ENCODE measurements at regions not wholly inside any gene's neighbourhood (a gene's known extent, or its start where the extent isn't known, plus 50 kb on each side); places are given as distances from the start of the nearest gene placed in this dataset.

DNA sequence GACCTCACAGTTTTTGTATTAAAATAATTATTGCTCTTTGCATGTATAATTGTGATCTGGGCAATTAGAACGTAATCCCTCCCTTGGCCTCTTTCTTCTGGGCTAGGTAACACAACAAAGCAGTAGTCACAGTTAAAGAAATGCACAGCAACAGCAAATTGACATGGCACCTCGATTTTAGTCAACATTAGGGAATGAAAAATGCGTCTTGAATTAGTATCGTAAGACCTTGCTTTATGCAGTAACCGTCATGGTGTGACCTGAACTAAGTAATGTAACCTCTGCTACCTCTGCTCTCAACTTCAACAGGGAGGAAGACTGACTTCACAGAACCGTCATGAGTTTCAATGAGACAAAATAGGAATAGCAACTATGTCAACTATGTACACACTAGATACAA, 265.4 kb upstream of the MAF start:
- Histone ChIP-seq H3K27ac (no peak overlapping the region), H3K36me3 (no peaks in the 10 kb centered on the region), H3K4me1 (peaks cover 0 to 9% (median 0%) of the 10 kb centered on the region in 4 donors), H3K27me3 (no peaks in the 10 kb centered on the region), H3K9me3 (no peaks in the 10 kb centered on the region), H3K4me3 (no peak overlapping the region)
- ATAC-seq (no peak), DNase-seq (no peak)
- 79% methylated on average over 6 of the region's 6 CpGs for WGBS (ENCODE audit: insufficient coverage, low coverage, low lambda C conversion rate, missing lambda C conversion rate)
- TF ChIP-seq POLR2A (IDR thresholded peaks at IDR 0.05): no peak
- no peak for TF ChIP-seq CTCF (IDR thresholded peaks at IDR 0.05)
- intact Hi-C loops (cut with DNase I): no loop called here

GRCh38 chr16:79864781-79865391, 264.3 kb upstream of the MAF start:
- H3K4me1 ChIP-seq: peaks cover 0 to 9% (median 0%) of the 10 kb centered on the region in 4 donors
- no peaks in the 10 kb centered on the region for H3K27me3 ChIP-seq
- TF ChIP-seq CTCF (IDR thresholded peaks at IDR 0.05): no peak
- TF ChIP-seq POLR2A (IDR thresholded peaks at IDR 0.05): no peak
- H3K4me3 ChIP-seq: no peak overlapping the region
- no peak for DNase-seq
- no peaks in the 10 kb centered on the region for H3K9me3 ChIP-seq
- no peak for ATAC-seq
- no peaks in the 10 kb centered on the region for H3K36me3 ChIP-seq
- H3K27ac ChIP-seq: no peak overlapping the region
- 95% methylated on average over 7 of the region's 7 CpGs for WGBS (ENCODE audit: insufficient coverage, low coverage, low lambda C conversion rate, missing lambda C conversion rate)
- intact Hi-C loops (cut with DNase I): no loop called here

- TF ChIP-seq POLR2A (IDR thresholded peaks at IDR 0.05) (no peak), CTCF (IDR thresholded peaks at IDR 0.05) (no peak)
- no peaks in the 10 kb centered on the region for H3K27me3 ChIP-seq
- H3K4me1 ChIP-seq: peaks cover 0 to 9% (median 0%) of the 10 kb centered on the region in 4 donors
- H3K27ac ChIP-seq: no peak overlapping the region
- DNase-seq (no peak), ATAC-seq (no peak)
- H3K36me3 ChIP-seq: no peaks in the 10 kb centered on the region
- 44% methylated on average over 8 of the region's 8 CpGs for WGBS (ENCODE audit: insufficient coverage, low coverage, low lambda C conversion rate, missing lambda C conversion rate)
- intact Hi-C loops (cut with DNase I): no loop called here
- H3K9me3 ChIP-seq: no peaks in the 10 kb centered on the region
- H3K4me3 ChIP-seq: no peak overlapping the region
These were observed 263.7 kb upstream of the MAF start for GRCh38 chr16:79864032-79864780.

DNA sequence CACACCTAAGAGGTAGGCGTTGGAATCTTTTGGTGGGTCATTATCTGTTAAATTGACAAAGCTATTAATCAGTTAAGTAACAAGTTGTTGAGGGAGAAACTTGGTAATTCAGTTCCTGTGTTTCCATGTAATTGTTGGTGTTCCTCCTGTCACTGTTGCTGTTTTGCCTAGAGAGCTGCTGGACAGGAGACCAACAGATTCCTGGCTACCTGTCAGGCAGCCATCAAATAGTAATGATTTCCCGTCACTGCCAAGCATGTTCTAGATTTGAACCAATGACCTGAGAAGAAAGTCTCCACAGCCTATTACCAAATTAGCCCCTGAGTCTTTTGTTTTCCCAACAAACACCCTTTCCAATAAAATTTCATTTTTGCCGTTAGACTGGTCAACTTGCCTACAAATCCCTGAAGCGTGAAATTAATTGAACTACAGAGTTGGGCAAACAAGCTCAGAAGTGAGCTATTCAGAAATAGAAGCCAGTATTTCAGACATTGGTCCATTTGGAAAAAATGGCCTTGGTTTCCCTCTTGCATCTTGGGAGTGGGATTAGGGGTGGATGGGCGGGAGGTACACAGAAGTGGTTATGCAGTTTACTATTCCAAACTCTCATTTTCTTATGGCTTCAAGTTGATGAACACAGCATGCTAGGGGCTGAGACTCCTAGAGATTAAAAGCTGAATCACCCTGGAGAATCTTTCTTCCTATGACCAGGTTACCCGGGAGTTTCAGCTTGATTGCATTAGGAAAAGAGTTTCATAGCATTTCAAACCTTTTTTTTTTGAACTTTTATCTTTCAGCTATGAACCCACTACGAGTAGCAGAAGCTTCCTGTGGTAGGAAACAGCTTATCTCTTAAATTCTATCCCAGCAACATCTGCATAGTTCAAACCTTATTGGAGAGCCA, 262.8 kb upstream of the MAF start:
- no peaks in the 10 kb centered on the region for H3K27me3 ChIP-seq
- WGBS (ENCODE audit: insufficient coverage, low coverage, low lambda C conversion rate, missing lambda C conversion rate): 42% methylated on average over 7 of the region's 7 CpGs
- peak; percentile 17 to 86 (median 44) for ATAC-seq
- H3K36me3 ChIP-seq: no peaks in the 10 kb centered on the region
- intact Hi-C loops (cut with DNase I): no loop called here
- H3K4me3 ChIP-seq: no peak overlapping the region
- no peaks in the 10 kb centered on the region for H3K9me3 ChIP-seq
- H3K4me1 ChIP-seq: peaks cover 0 to 9% (median 0%) of the 10 kb centered on the region in 4 donors
- no peak for DNase-seq
- H3K27ac ChIP-seq: no peak overlapping the region
- TF ChIP-seq CTCF (IDR thresholded peaks at IDR 0.05) (no peak), POLR2A (IDR thresholded peaks at IDR 0.05) (no peak)

All from right lobe of liver (tissue), 6 donors.